Heart right ventricle (tissue), 16 donors: ENCODE measurements at regions not wholly inside any gene's neighbourhood (a gene's known extent, or its start where the extent isn't known, plus 50 kb on each side); places are given as distances from the start of the nearest gene placed in this dataset.

Experiments
- ATAC-seq, 8 donors: fragments of 200-7000 bp; cut with Tn5 transposase; one replicate each; pipeline ENCODE4 v1.9.1; 2020; ENCODE audit warnings: mild to moderate bottlenecking in 8 of 8, moderate library complexity in 8 of 8, moderate number of reproducible peaks in 1 of 8
- DNase-seq, 2 donors: peaks; one replicate each; pipeline ENCODE4 v3.0.0-alpha.2; 2020
- H3K27ac ChIP-seq, 10 donors: fragments of 200-600 bp; sonication (generic) in 2 of 10; one replicate each; pipeline versions ENCODE4 v1.5.0 to v1.8.0; 2020 to 2022; ENCODE audit warnings: mild to moderate bottlenecking in 3 of 10
- H3K27me3 ChIP-seq, 7 donors: fragments of 200-600 bp; one replicate each; pipeline ENCODE4 v1.8.0; 2021 to 2022; ENCODE audit warnings: mild to moderate bottlenecking in 2 of 7
- H3K36me3 ChIP-seq, 9 donors: fragments of 200-600 bp; sonication (generic) in 1 of 9; one replicate each; pipeline versions ENCODE4 v1.5.0 to v1.8.0; 2020 to 2022; ENCODE audit warnings: mild to moderate bottlenecking in 2 of 9
- H3K4me1 ChIP-seq, 9 donors: fragments of 200-600 bp; sonication (generic) in 1 of 9; one replicate each; pipeline versions ENCODE4 v1.5.0 to v1.8.0; 2020 to 2022; ENCODE audit warnings: mild to moderate bottlenecking in 4 of 9
- H3K4me3 ChIP-seq, 10 donors: fragments of 200-600 bp; sonication (generic) in 2 of 10; one replicate each; pipeline versions ENCODE4 v1.5.0 to v1.8.0; 2020 to 2022; ENCODE audit warnings: mild to moderate bottlenecking in 7 of 10, moderate library complexity in 2 of 10
- H3K9me3 ChIP-seq, 11 donors: fragments of 200-600 bp in 10 of 11; sonication (generic) in 2 of 11; one replicate each; pipeline versions ENCODE4 v1.5.0 to v1.8.0; 2013 to 2022; ENCODE audit warnings: mild to moderate bottlenecking in 2 of 11, control low read depth in 1 of 11, moderate library complexity in 1 of 11
- WGBS, 2 donors: extraction: QIAGEN DNeasy Blood & Tissue Kit; methylation state at CpG; one replicate each; pipeline ENCODE4 v1.1.7; 2013; ENCODE audit warnings: inconsistent platforms in 1 of 2; 5-methylcytosine and 5-hydroxymethylcytosine counted together
- intact Hi-C, 10 donors: fragments of 100-400 bp; cut with DNase I; formaldehyde crosslinking; loops; one replicate each; pipeline versions ENCODE4 v1.11.1 to v1.14.2; 2022
- TF ChIP-seq, protein P1 (sequence below), 9 donors: fragments of 200-600 bp; sonication (generic) in 2 of 9; IDR thresholded peaks; one replicate each; pipeline versions ENCODE4 v1.5.0 to v1.8.0; 2021 to 2022; ENCODE audit warnings: antibody characterized with exemption in 9 of 9, mild to moderate bottlenecking in 5 of 9, moderate library complexity in 1 of 9
- donor health status: Arrhythmogenic right ventricular cardiomyopathy.
- donor health status: ischemic (EF 13 %, LVEDD 7.1; RV severe dilation, severe dysfunction).
- donor health status: healthy with polysubstance abuse.
- donor health status: DM: no; HTN: yes; CAD: no.
- donor health status: DM: no; HTN: no; CAD: no.
- donor health status: ischemic (EF 25% LVEDD 6.9; RV normal size, moderate dysfunction).
- donor health status: ischemic (EF 25% LVEDD 5.7; RV mildly dilated, moderate dysfunction).
- donor health status: healthy.
- donor health status: DM: yes; HTN: yes; CAD: no.
- donor health status: Ischemic cardiomyopathy.
- donor health status: ischemic (EF 35%, LVEDD 5.7; RV mildly dilated, moderate dysfunction).
- donor health status: nonischemic (EF 11% LVEDD 7.7; RV severe dilation, severe dysfunction).
- donor health status: DM: yes; HTN: yes; CAD: no.
- donor health status: PGD.
- donor health status: ischemic (EF 29% LVEDD 5.4; RV normal size, mild dysfunction).
- donor health status: nonischemic (EF 23%, LVEDD 6.1; RV moderate dilation, normal function).

DNA sequence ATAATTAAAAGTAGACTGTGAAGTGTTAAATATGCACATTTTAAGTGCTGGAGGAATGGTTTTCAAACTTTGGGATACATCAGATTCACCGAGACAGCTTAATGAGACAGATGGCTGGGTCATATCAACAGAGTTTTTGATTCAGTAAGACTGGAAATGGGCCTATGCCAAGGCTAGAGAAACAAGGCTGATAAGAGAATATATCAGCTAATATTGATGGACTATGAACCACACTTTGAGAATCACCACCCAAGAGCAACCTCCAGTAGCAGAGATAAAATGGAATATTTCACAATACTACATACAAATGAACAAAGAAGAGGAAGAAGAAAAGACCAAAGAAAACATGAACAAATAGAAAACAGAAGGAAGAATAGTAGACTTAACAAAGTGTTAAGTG lies 450.2 kb upstream of the KLHL29 start:
- ATAC-seq (no peak), DNase-seq (no peak)
- H3K36me3 ChIP-seq = no peaks in the 10 kb centered on the region
- no peak overlapping the region for H3K4me3 ChIP-seq
- no peaks in the 10 kb centered on the region for H3K9me3 ChIP-seq
- H3K27me3 ChIP-seq = peaks cover 0 to 5% (median 0%) of the 10 kb centered on the region in 7 donors
- TF ChIP-seq, protein P1, sequence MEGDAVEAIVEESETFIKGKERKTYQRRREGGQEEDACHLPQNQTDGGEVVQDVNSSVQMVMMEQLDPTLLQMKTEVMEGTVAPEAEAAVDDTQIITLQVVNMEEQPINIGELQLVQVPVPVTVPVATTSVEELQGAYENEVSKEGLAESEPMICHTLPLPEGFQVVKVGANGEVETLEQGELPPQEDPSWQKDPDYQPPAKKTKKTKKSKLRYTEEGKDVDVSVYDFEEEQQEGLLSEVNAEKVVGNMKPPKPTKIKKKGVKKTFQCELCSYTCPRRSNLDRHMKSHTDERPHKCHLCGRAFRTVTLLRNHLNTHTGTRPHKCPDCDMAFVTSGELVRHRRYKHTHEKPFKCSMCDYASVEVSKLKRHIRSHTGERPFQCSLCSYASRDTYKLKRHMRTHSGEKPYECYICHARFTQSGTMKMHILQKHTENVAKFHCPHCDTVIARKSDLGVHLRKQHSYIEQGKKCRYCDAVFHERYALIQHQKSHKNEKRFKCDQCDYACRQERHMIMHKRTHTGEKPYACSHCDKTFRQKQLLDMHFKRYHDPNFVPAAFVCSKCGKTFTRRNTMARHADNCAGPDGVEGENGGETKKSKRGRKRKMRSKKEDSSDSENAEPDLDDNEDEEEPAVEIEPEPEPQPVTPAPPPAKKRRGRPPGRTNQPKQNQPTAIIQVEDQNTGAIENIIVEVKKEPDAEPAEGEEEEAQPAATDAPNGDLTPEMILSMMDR (IDR thresholded peaks at IDR 0.05) = no peak
- H3K27ac ChIP-seq = no peak overlapping the region
- no peaks in the 10 kb centered on the region for H3K4me1 ChIP-seq
- intact Hi-C loops = loop anchor here in 1 of 10 donors (5.0 kb wide), 1 partner anchor 1872 kb away; no protein-coding TSS in a partner anchor
- 61 to 64% methylated on average over 1 of the region's 1 CpG for WGBS, 2 donors

DNA sequence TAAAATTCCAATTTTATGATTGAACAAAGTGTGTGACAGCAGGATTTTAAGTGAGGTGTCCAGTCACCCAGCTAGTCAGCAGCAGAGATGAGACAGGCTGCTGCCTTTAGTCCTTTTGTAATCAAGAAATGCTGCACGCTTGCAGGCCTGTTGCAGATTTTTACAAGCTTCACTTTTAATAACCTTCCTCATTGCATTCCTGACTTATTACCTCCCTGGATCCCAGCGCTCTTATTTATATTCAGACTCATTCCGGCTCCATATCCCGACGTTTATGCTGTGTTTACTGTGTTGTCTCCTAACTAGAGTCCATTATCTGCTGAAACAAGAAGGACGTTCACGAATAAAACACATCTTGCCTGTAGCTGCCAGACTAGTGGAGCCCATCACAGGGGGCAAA lies 442.5 kb upstream of the KLHL29 start:
- ATAC-seq = no peak
- H3K4me1 ChIP-seq = peaks cover 0 to 3% (median 0%) of the 10 kb centered on the region in 9 donors
- WGBS, 2 donors = 86 to 87% methylated on average over 7 of the region's 7 CpGs
- H3K9me3 ChIP-seq = no peaks in the 10 kb centered on the region
- TF ChIP-seq, protein P1 (IDR thresholded peaks at IDR 0.05) = no peak
- no peak for DNase-seq
- no peaks in the 10 kb centered on the region for H3K36me3 ChIP-seq
- H3K27me3 ChIP-seq = no peaks in the 10 kb centered on the region
- intact Hi-C loops = no loop called here
- H3K27ac ChIP-seq = no peak overlapping the region
- H3K4me3 ChIP-seq = no peak overlapping the region

DNA sequence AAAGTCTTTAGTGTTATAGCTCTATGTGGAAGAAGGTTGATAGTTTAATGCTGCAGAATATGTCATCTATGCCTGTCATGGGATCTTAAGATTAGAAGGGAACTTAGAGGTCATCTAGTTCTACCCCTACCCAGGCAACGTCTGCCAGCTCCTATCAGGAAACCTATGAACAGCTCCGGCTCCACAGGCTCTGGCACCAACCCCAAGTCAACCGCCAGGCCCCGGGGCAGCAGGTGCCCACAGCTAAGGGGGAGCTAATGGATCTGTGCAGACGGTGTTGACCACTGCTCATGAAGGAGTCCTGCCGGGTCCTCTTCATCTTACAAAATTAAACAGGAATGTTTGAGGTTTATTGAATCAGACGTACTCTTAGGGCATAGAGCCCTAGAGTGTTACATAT lies 440.8 kb upstream of the KLHL29 start:
- Histone ChIP-seq H3K36me3 (no peaks in the 10 kb centered on the region), H3K4me1 (peaks cover 0 to 3% (median 0%) of the 10 kb centered on the region in 9 donors), H3K4me3 (no peak overlapping the region), H3K27ac (no peak overlapping the region), H3K27me3 (no peaks in the 10 kb centered on the region), H3K9me3 (no peaks in the 10 kb centered on the region)
- peak; percentile 19 to 35 for DNase-seq
- TF ChIP-seq, protein P1 (IDR thresholded peaks at IDR 0.05) = no peak
- intact Hi-C loops = no loop called here
- peak in 4 of 8 donors; percentile 42 to 61 (median 58) for ATAC-seq
- 60 to 64% methylated on average over 7 of the region's 7 CpGs for WGBS, 2 donors

DNA sequence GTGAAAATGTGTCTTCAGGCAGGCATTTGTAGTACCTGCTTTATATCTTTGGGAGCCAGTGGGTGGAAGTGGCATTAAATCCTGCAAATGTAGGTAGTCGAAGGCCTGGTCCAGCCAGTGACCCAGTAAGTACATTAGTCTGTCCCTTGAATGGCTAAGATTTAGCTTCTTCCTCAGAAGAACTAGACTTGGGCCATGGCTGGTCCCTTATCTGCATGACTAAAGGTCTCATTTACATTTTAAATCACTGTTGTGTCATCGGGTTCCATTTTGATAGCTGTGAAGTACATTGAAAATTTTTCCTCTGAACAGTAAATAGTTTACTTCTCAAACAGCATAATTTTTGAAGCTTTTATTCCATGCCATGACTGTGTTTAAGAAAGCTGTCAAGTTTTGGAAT lies 438.4 kb upstream of the KLHL29 start:
- no peak for DNase-seq

More for the DNA sequence above, 438.4 kb upstream of the KLHL29 start:
- Histone ChIP-seq H3K27me3 (no peaks in the 10 kb centered on the region), H3K4me3 (no peak overlapping the region), H3K27ac (no peak overlapping the region), H3K36me3 (no peaks in the 10 kb centered on the region), H3K9me3 (no peaks in the 10 kb centered on the region), H3K4me1 (peaks cover 0 to 3% (median 0%) of the 10 kb centered on the region in 9 donors)
- intact Hi-C loops = no loop called here
- WGBS, 2 donors = 86 to 93% methylated on average over 2 of the region's 2 CpGs
- no peak for ATAC-seq
- TF ChIP-seq, protein P1 (IDR thresholded peaks at IDR 0.05) = no peak
